GM12864 (cell line): ENCODE measurements at regions not wholly inside any gene's neighbourhood (a gene's known extent, or its start where the extent isn't known, plus 50 kb on each side); places are given as distances from the start of the nearest gene placed in this dataset.

Experiments
- DNase-seq: peaks from one replicate; pipeline ENCODE4 v3.0.0-alpha.2; 2011; ENCODE audit warnings: low read depth
- H3K4me3 ChIP-seq: 2 replicates; pipeline ENCODE4 v1.5.1; 2011; ENCODE audit warnings: mild to moderate bottlenecking, low read depth, low read length, control low read depth
- TF ChIP-seq, protein P1 (sequence below): IDR thresholded peaks from 2 replicates; pipeline ENCODE4 v1.5.1; 2011; ENCODE audit warnings: low read depth, mild to moderate bottlenecking, moderate library complexity, low read length, control low read depth, inconsistent platforms; ENCODE audit errors: missing control alignments

DNA sequence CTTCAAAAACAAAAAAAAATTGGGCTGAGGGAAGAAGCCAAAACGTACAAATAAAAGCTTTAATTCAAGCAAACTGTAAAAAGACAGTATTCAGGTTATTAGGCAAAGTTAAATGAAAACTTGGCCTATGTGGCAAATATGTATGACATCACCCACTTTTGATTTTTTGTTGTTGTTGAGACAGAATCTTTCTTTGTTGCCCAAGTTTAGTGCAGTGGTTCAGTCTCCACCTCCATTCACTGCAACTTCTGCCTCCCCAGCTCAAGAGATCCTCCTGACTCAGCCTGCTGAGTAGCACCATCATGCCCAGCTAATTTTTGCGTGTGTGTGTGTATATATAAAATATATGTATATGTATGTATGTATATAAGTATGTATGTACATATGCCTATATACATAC is 440.4 kb upstream of the NRXN1 start:
- no peak overlapping the region for H3K4me3 ChIP-seq
- TF ChIP-seq, protein P1, sequence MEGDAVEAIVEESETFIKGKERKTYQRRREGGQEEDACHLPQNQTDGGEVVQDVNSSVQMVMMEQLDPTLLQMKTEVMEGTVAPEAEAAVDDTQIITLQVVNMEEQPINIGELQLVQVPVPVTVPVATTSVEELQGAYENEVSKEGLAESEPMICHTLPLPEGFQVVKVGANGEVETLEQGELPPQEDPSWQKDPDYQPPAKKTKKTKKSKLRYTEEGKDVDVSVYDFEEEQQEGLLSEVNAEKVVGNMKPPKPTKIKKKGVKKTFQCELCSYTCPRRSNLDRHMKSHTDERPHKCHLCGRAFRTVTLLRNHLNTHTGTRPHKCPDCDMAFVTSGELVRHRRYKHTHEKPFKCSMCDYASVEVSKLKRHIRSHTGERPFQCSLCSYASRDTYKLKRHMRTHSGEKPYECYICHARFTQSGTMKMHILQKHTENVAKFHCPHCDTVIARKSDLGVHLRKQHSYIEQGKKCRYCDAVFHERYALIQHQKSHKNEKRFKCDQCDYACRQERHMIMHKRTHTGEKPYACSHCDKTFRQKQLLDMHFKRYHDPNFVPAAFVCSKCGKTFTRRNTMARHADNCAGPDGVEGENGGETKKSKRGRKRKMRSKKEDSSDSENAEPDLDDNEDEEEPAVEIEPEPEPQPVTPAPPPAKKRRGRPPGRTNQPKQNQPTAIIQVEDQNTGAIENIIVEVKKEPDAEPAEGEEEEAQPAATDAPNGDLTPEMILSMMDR, result no peak
- no peak for DNase-seq

GRCh38 chr2:51469102-51469501 is 437.2 kb upstream of the NRXN1 start:
- H3K4me3 ChIP-seq, result no peak overlapping the region
- TF ChIP-seq, protein P1, result no peak
- DNase-seq, result no peak

- TF ChIP-seq, protein P1, result no peak
- no peak overlapping the region for H3K4me3 ChIP-seq
- no peak for DNase-seq
Measured at GRCh38 chr2:51465326-51465725, 433.4 kb upstream of the NRXN1 start.

DNA sequence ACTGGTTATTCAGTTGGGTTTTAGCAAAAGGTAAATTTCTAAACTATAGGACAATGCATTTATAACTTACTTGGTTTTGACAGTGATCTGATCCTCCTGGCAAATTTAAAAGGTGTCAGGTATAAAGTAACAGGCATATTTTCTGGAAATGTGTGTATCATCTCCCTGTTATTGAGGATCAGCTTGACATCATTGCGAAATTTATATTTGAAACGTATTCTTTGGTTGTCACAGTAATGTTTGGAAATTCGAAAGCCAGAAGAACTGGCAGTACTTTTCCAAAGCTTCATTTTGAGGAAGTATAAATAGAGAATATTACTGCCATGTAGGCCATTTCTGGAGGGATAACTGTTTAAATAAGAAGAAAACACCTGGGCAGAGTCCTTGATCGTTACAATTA is 422.2 kb upstream of the NRXN1 start:
- TF ChIP-seq, protein P1, result no peak
- H3K4me3 ChIP-seq, result no peak overlapping the region

GRCh38 chr2:51448911-51449310 is 417.0 kb upstream of the NRXN1 start:
- no peak for DNase-seq
- TF ChIP-seq, protein P1, result no peak
- H3K4me3 ChIP-seq, result no peak overlapping the region

More for the DNA sequence above, 422.2 kb upstream of the NRXN1 start:
- DNase-seq, result no peak

- TF ChIP-seq, protein P1, result no peak
- DNase-seq, result no peak
- no peak overlapping the region for H3K4me3 ChIP-seq
Measured at GRCh38 chr2:51441786-51442185, 409.9 kb upstream of the NRXN1 start.

GRCh38 chr2:51424418-51424817 is 392.5 kb upstream of the NRXN1 start:
- no peak for DNase-seq
- TF ChIP-seq, protein P1, result no peak

More at GRCh38 chr2:51424418-51424817, 392.5 kb upstream of the NRXN1 start:
- H3K4me3 ChIP-seq, result no peak overlapping the region
